ENCODE measurements at regions not wholly inside any gene's neighbourhood (a gene's known extent, or its start where the extent isn't known, plus 50 kb on each side); places are given as distances from the start of the nearest gene placed in this dataset.

GRCh38 chr6:4327841-4328240 is 192.5 kb upstream of the ECI2 start:
- no peak for DNase-seq (ENCODE audit: low read depth in 3 of 3)

- DNase-seq (ENCODE audit: low read depth in 3 of 3): no peak
These were observed 189.4 kb upstream of the ECI2 start for GRCh38 chr6:4324746-4325145.

DNA sequence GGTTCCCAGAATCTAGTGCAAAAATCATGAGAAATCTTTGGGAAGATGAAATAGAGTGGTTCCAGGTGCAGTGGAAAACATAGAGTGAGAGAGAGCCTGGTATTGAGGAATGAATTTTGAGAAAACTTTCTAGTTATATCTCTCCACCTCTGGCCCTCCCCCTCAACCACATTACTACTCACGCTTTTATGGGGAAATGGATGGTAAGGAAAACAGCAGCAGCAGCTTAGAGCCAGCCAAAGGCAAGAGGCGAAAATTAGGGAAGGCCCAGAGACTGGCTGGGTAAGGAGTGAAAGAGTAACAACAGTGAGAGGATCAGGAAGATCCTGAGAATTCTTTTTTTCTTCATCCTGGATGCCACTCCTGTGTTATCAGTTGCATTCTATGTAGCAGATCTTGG is 187.9 kb upstream of the ECI2 start:
- DNase-seq (ENCODE audit: low read depth in 3 of 3): no peak

DNA sequence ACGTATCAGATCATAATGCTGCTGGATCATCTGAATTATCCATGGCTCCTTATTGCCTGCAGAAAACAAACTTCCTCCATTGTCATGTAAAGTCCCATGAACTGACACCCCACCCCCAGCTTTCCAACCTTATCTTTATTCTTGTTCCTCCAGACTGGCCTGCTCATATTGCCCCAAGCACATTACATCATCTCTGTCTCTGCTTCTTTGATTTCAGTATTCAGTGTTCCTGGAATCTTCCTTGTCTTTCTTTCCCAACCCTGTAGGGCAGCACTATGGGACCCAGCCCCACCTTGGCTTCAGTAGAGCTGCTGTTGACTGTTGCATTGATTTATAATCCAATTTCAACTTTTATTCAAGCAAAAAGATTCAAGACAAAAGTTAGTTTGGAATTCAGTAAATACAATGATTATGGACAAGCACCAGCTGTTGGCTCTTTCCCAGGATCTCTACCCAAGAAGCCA is 187.5 kb upstream of the ECI2 start:
- no peak for DNase-seq (ENCODE audit: low read depth in 3 of 3)

- no peak for DNase-seq (ENCODE audit: low read depth in 3 of 3)
These were observed 186.9 kb upstream of the ECI2 start for GRCh38 chr6:4322134-4322845.

- no peak for DNase-seq (ENCODE audit: low read depth in 3 of 3)
These were observed 185.5 kb upstream of the ECI2 start for GRCh38 chr6:4320860-4321259.

DNA sequence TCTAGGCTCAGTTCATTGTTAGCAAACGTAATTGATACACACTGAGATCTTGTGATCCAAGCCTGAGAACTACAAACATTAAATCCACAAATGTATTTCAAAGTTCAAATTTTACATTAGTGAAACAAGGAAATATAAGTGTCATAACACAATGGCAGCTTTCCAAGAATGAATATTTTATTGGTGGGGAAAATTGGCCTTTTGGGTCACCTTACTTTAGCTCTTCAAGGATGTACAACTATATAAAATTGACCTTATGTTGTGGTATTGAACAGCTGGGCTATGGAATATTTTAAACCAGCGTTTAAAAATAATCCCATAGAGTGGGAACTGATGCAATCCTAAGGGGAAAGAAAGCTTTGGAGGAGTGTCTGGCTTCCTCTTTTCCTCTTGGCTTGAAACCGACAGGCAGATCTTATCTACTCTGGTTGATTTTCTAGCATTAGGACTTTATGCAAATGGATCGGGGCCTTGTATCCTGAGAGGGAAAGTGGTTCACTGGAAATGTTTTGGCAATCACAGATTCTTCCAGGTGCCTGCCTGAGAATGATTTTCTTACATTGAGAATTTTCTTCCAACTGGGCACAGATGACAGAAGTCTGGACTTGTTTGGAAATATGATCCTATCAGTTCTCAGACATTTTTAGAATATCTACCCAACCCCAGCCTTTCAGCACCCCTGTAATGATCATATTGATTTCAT is 184.8 kb upstream of the ECI2 start:
- no peak for DNase-seq (ENCODE audit: low read depth in 3 of 3)

DNA sequence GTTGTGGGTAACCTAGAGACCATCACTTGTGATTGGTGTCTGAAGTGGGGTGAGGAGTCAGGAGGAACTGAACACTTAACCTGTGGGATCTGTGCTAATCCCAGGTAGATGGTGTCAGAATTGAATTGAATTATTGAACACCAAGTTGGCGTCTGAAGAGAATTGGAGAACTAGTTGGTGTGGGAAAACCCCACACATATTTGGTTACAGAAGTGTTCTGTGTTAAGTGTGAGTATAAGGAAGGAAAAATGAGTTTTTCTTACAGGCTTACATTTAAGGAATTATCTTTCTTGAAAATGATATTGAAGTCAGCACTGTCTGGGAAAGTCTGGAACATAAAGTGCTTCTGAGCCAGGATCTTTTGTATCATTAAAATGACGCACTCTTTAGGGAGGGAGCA is 182.9 kb upstream of the ECI2 start:
- no peak for DNase-seq (ENCODE audit: low read depth in 3 of 3)

- DNase-seq (ENCODE audit: low read depth in 3 of 3): no peak
These were observed 181.6 kb upstream of the ECI2 start for GRCh38 chr6:4316867-4317400.

- no peak for DNase-seq (ENCODE audit: low read depth in 3 of 3)
These were observed 178.9 kb upstream of the ECI2 start for GRCh38 chr6:4314201-4314707.

DNA sequence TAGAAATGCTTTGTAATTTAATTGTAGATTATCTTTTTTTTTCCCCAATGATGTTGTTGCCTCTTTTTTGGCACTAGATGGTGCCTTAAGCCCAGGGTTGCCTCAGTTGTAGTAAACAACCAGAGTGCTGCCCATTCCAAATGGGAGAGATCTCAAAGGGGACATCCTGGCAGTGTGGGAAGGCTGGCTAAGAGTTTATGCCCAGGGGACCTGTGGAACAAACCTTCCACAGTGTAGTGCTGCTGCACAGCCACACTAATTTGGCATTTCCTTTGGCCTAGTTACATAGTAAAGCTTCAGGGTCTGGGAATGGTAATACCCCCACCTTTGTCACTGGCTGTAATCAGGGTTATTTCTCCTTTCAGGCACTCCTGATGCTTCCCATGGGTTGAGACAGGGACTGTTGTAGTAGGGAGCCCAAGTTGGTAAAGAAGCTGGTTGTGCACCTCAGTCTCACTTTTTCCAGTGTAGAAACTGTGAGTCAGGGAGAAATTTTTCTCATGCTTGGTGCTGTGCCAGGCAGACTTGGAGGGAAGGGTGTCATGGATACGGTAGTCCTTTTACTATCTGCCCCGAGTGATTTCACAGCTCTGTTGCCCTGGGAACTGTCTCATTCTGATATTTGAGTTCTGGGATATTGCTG is 177.8 kb upstream of the ECI2 start:
- no peak for DNase-seq (ENCODE audit: low read depth in 3 of 3)

GRCh38 chr6:4311976-4312860 is 176.8 kb upstream of the ECI2 start:
- no peak for DNase-seq (ENCODE audit: low read depth in 3 of 3)

DNA sequence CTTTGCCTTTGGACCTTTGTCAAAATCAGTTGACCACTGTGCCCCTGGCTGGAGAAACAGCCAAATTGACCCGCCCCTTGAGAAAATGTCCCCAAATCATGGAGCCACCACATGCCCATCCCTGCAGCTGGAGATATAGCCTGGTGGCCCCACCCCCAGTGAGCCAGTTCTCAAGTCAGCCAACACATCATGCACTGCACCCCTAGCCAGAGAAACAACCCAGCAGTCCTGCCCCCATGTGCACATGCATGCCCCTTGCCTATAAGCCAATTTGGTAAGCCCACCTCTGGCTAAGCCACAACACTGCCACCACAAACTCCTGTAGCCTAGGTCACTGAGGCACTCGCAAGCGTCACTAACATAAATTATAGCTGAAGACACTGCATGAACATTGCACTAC is 174.2 kb upstream of the ECI2 start:
- no peak for DNase-seq (ENCODE audit: low read depth in 3 of 3)

DNA sequence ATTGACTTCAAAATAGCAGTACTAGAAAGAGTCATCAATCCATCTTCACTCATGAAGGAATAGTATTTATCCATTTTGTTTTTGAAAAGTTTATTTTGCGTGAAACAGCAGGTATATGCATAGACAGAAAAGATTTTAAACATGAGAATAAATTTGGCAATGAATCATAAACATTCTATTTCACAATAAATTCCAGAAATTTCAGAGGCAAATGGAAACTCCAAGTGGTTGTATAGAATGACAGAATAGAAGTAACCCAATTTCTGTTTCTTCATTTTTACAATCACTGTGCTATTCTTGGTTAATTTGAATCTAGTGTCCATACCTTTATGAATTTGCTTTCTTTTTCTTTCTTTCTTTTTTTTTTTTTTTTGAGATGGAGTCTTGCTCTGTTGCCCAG is 173.0 kb upstream of the ECI2 start:
- DNase-seq (ENCODE audit: low read depth in 3 of 3): no peak

DNA sequence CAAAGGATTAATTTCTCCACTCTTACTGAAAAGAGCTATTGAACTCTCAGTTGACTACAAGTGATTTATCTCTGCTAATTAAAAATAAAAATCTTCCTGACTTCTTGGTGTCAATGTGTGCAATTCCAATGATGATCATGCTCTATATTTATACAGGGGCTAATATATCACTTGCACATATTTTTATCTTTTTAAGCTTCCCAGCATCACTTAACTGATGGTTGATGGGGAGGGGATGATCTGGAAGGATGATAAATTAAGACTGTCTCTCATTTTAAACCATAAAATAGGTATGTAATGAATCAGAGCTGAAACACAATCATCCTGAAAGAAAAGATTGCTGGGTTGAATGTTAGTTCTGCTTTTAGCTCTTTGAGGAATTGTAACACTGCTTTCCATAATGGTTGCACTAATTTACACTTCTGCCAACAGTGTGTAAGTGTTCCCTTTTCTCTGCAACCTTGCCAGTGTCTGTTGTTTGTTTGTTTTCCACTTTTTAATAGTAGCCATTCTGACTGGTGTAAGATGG is 169.6 kb upstream of the ECI2 start:
- DNase-seq (ENCODE audit: low read depth in 3 of 3): no peak

DNA sequence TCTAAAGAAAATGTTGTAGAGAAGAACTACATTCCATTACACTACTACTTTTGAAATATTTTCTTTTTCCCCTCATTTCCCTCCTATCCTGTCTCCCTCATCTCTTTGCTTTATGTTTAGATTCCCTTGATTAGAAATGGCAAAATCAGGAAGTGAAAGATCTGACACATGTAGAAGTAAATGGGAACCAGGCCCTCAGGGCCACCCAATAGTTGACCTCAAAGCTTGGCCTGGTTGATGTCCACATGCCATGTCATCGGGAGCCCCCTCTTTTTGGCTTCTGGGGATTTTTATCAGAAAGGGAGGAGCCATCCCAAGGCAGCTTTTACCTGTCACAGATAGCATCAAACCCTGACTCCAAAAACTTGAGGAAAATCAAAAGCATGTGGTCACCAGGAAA is 168.3 kb upstream of the ECI2 start:
- DNase-seq (ENCODE audit: low read depth in 3 of 3): no peak

GRCh38 chr6:4302524-4302923 is 167.1 kb upstream of the ECI2 start:
- DNase-seq (ENCODE audit: low read depth in 3 of 3): no peak

DNA sequence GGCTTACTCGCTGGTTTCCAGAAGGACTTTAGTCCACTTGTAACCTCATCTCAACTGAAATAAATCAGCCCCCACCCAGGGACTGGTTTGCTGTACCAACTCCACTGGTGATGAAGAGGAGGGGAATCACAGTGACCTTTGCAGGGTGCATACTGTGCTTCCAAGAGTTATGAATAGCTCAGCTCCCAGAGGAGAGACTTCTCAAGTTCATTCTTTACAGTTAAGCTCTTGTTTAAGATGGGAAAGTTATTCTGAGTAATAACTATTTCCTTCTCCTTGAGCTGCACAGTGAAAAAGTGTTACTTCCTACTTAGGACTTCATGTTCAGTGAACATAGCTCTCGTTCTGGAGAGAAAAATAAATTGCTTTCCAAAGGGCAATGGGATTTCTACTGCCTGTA is 166.5 kb upstream of the ECI2 start:
- DNase-seq (ENCODE audit: low read depth in 3 of 3): no peak

- DNase-seq (ENCODE audit: low read depth in 3 of 3): no peak
These were observed 165.5 kb upstream of the ECI2 start for GRCh38 chr6:4300917-4301316.

- DNase-seq (ENCODE audit: low read depth in 3 of 3): no peak
These were observed 164.1 kb upstream of the ECI2 start for GRCh38 chr6:4299476-4299875.

- DNase-seq (ENCODE audit: low read depth in 3 of 3): no peak
These were observed 162.0 kb upstream of the ECI2 start for GRCh38 chr6:4297348-4297747.

All from stimulated activated CD4-positive, alpha-beta T cell treated with anti-CD3 and anti-CD28 coated beads, TNF-alpha, amount 100 ng/mL, for 4 hours (primary cell).